ENCODE measurements at regions not wholly inside any gene's neighbourhood (a gene's known extent, or its start where the extent isn't known, plus 50 kb on each side); places are given as distances from the start of the nearest gene placed in this dataset.

GRCh38 chr13:106736941-106737340, 169.0 kb upstream of the ARGLU1 start:
- Histone ChIP-seq H3K27me3 (ENCODE audit: control insufficient read depth, insufficient read depth, low read length) (no peaks in the 10 kb centered on the region), H3K4me3 (ENCODE audit: insufficient read depth, low read depth, low read length) (no peak overlapping the region), H3K36me3 (replicated peaks; ENCODE audit: control insufficient read depth, insufficient read depth, low read length) (no peaks in the 10 kb centered on the region)
- DNase-seq = no peak

GRCh38 chr13:106734198-106734597, 166.3 kb upstream of the ARGLU1 start:
- Histone ChIP-seq H3K4me3 (ENCODE audit: insufficient read depth, low read depth, low read length) (no peak overlapping the region), H3K27me3 (ENCODE audit: control insufficient read depth, insufficient read depth, low read length) (no peaks in the 10 kb centered on the region)
- no peak for DNase-seq

GRCh38 chr13:106723036-106723435, 155.1 kb upstream of the ARGLU1 start:
- H3K4me3 ChIP-seq (ENCODE audit: insufficient read depth, low read depth, low read length) = no peak overlapping the region
- no peaks in the 10 kb centered on the region for H3K27me3 ChIP-seq (ENCODE audit: control insufficient read depth, insufficient read depth, low read length)
- no peaks in the 10 kb centered on the region for H3K36me3 ChIP-seq (replicated peaks; ENCODE audit: control insufficient read depth, insufficient read depth, low read length)
- DNase-seq = no peak

More at GRCh38 chr13:106734198-106734597, 166.3 kb upstream of the ARGLU1 start:
- no peaks in the 10 kb centered on the region for H3K36me3 ChIP-seq (replicated peaks; ENCODE audit: control insufficient read depth, insufficient read depth, low read length)

- Histone ChIP-seq H3K27me3 (ENCODE audit: control insufficient read depth, insufficient read depth, low read length) (no peaks in the 10 kb centered on the region), H3K4me3 (ENCODE audit: insufficient read depth, low read depth, low read length) (no peak overlapping the region), H3K36me3 (replicated peaks; ENCODE audit: control insufficient read depth, insufficient read depth, low read length) (no peaks in the 10 kb centered on the region)
- DNase-seq = no peak
Observed at GRCh38 chr13:106722620-106723019, 154.7 kb upstream of the ARGLU1 start.

GRCh38 chr13:106721599-106721998, 153.7 kb upstream of the ARGLU1 start:
- DNase-seq = no peak
- Histone ChIP-seq H3K27me3 (ENCODE audit: control insufficient read depth, insufficient read depth, low read length) (no peaks in the 10 kb centered on the region), H3K4me3 (ENCODE audit: insufficient read depth, low read depth, low read length) (no peak overlapping the region), H3K36me3 (replicated peaks; ENCODE audit: control insufficient read depth, insufficient read depth, low read length) (no peaks in the 10 kb centered on the region)

GRCh38 chr13:106714271-106714982, 146.5 kb upstream of the ARGLU1 start:
- Histone ChIP-seq H3K27me3 (ENCODE audit: control insufficient read depth, insufficient read depth, low read length) (no peaks in the 10 kb centered on the region), H3K4me3 (ENCODE audit: insufficient read depth, low read depth, low read length) (no peak overlapping the region), H3K36me3 (replicated peaks; ENCODE audit: control insufficient read depth, insufficient read depth, low read length) (no peaks in the 10 kb centered on the region)
- DNase-seq = no peak

- Histone ChIP-seq H3K4me3 (ENCODE audit: insufficient read depth, low read depth, low read length) (no peak overlapping the region), H3K36me3 (replicated peaks; ENCODE audit: control insufficient read depth, insufficient read depth, low read length) (no peaks in the 10 kb centered on the region), H3K27me3 (ENCODE audit: control insufficient read depth, insufficient read depth, low read length) (no peaks in the 10 kb centered on the region)
- no peak for DNase-seq
Observed at GRCh38 chr13:106712381-106712780, 144.4 kb upstream of the ARGLU1 start.

- no peak for DNase-seq
- H3K27me3 ChIP-seq (ENCODE audit: control insufficient read depth, insufficient read depth, low read length) = no peaks in the 10 kb centered on the region
- H3K36me3 ChIP-seq (replicated peaks; ENCODE audit: control insufficient read depth, insufficient read depth, low read length) = no peaks in the 10 kb centered on the region
- H3K4me3 ChIP-seq (ENCODE audit: insufficient read depth, low read depth, low read length) = no peak overlapping the region
Observed at GRCh38 chr13:106710266-106710665, 142.3 kb upstream of the ARGLU1 start.

GRCh38 chr13:106709522-106709921, 141.6 kb upstream of the ARGLU1 start:
- DNase-seq = no peak
- H3K27me3 ChIP-seq (ENCODE audit: control insufficient read depth, insufficient read depth, low read length) = no peaks in the 10 kb centered on the region
- H3K36me3 ChIP-seq (replicated peaks; ENCODE audit: control insufficient read depth, insufficient read depth, low read length) = no peaks in the 10 kb centered on the region
- no peak overlapping the region for H3K4me3 ChIP-seq (ENCODE audit: insufficient read depth, low read depth, low read length)

- Histone ChIP-seq H3K4me3 (ENCODE audit: insufficient read depth, low read depth, low read length) (no peak overlapping the region), H3K27me3 (ENCODE audit: control insufficient read depth, insufficient read depth, low read length) (no peaks in the 10 kb centered on the region), H3K36me3 (replicated peaks; ENCODE audit: control insufficient read depth, insufficient read depth, low read length) (no peaks in the 10 kb centered on the region)
- DNase-seq = no peak
Observed at GRCh38 chr13:106702505-106702904, 134.6 kb upstream of the ARGLU1 start.

GRCh38 chr13:106701771-106702341, 133.9 kb upstream of the ARGLU1 start:
- no peak for DNase-seq
- Histone ChIP-seq H3K27me3 (ENCODE audit: control insufficient read depth, insufficient read depth, low read length) (no peaks in the 10 kb centered on the region), H3K4me3 (ENCODE audit: insufficient read depth, low read depth, low read length) (no peak overlapping the region), H3K36me3 (replicated peaks; ENCODE audit: control insufficient read depth, insufficient read depth, low read length) (no peaks in the 10 kb centered on the region)

- Histone ChIP-seq H3K27me3 (ENCODE audit: control insufficient read depth, insufficient read depth, low read length) (no peaks in the 10 kb centered on the region; the same call in 1 of the 2 replicates), H3K4me3 (ENCODE audit: insufficient read depth, low read depth, low read length) (no peak overlapping the region), H3K36me3 (replicated peaks; ENCODE audit: control insufficient read depth, insufficient read depth, low read length) (no peaks in the 10 kb centered on the region)
- DNase-seq = no peak
Observed at GRCh38 chr13:106700439-106700838, 132.5 kb upstream of the ARGLU1 start.

GRCh38 chr13:106700007-106700406, 132.1 kb upstream of the ARGLU1 start:
- no peak overlapping the region for H3K4me3 ChIP-seq (ENCODE audit: insufficient read depth, low read depth, low read length)
- no peak for DNase-seq
- no peaks in the 10 kb centered on the region for H3K36me3 ChIP-seq (replicated peaks; ENCODE audit: control insufficient read depth, insufficient read depth, low read length)
- H3K27me3 ChIP-seq (ENCODE audit: control insufficient read depth, insufficient read depth, low read length) = no peaks in the 10 kb centered on the region; the same call in 1 of the 2 replicates

GRCh38 chr13:106699311-106699710, 131.4 kb upstream of the ARGLU1 start:
- H3K27me3 ChIP-seq (ENCODE audit: control insufficient read depth, insufficient read depth, low read length) = no peaks in the 10 kb centered on the region; the same call in 1 of the 2 replicates
- no peak for DNase-seq
- H3K36me3 ChIP-seq (replicated peaks; ENCODE audit: control insufficient read depth, insufficient read depth, low read length) = no peaks in the 10 kb centered on the region
- no peak overlapping the region for H3K4me3 ChIP-seq (ENCODE audit: insufficient read depth, low read depth, low read length)

- Histone ChIP-seq H3K27me3 (ENCODE audit: control insufficient read depth, insufficient read depth, low read length) (no peaks in the 10 kb centered on the region; the same call in 1 of the 2 replicates), H3K36me3 (replicated peaks; ENCODE audit: control insufficient read depth, insufficient read depth, low read length) (no peaks in the 10 kb centered on the region), H3K4me3 (ENCODE audit: insufficient read depth, low read depth, low read length) (no peak overlapping the region)
- no peak for DNase-seq
Observed at GRCh38 chr13:106696719-106697118, 128.8 kb upstream of the ARGLU1 start.

All from H7 (cell line).